HUDEP-2 (cell line): ENCODE measurements at regions not wholly inside any gene's neighbourhood (a gene's known extent, or its start where the extent isn't known, plus 50 kb on each side); places are given as distances from the start of the nearest gene placed in this dataset.
"Not testable (repeated sequence)": the region's sequence is repeated elsewhere in the genome, so short reads cannot be mapped to it uniquely, and the experiment has no call there.

ENCODE experiments used
- DNase-seq, 76 experiments: peaks; one replicate each; lab custom pipeline; 2025; ENCODE audit not compliant: unreplicated experiment in 76 of 76; lab: John Stamatoyannopoulos, UW

GRCh38 chr2:132068407-132068806 is 93.3 kb downstream of the ANKRD30BL start:
- DNase-seq, result not testable (repeated sequence)

DNA sequence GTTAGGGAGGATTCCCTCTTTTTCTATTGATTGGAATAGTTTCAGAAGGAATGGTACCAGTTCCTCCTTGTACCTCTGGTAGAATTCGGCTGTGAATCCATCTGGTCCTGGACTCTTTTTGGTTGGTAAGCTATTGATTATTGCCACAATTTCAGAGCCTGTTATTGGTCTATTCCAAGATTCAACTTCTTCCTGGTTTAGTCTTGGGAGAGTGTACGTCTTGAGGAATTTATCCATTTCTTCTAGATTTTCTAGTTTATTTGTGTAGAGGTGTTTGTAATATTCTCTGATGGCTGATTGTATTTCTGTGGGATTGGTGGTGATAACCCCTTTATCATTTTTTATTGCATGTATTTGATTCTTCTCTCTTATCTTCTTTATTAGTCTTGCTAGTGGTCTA is 96.4 kb downstream of the ANKRD30BL start:
- not testable (repeated sequence) for DNase-seq

- not testable (repeated sequence) for DNase-seq
Measured at GRCh38 chr2:132039609-132040236, 122.0 kb downstream of the ANKRD30BL start.

GRCh38 chr2:132038883-132039235 is 122.9 kb downstream of the ANKRD30BL start:
- DNase-seq, result not testable (repeated sequence)

DNA sequence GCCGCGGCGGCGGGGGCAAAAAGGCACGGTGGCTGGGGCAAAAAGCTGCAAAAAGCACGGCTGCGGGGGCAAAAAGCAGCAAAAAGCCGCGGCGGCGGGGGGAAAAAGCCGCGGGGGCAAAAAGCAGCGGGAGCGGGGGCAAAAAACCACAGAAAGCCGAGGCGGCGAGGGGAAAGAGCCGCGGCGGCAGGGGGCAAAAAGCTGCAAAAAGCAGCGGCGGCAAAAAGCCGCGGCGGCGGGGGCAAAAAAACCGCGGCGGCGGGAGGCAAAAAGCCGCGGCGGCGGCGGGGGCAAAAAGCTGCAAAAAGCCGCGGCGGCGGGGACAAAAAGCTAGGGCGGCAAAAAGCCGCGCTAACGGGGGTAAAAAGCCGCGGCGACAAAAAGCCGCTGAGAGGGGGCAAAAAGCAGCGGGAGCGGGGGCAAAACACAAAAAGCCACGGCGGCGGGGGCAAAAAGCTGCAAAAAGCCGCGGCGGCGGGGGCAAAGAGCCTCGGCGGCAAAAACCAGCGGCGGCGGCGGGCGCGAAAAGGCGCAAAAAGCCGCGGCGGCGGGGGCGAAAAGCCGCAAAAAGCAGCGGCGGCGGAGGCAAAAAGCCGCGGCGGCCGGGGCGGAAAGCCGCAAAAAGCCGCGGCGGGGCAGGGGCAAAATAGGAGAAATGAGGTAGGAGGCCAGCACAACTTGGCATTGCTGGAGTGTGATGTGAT is 123.4 kb downstream of the ANKRD30BL start:
- DNase-seq, result no peak

- DNase-seq, result peak in 2 of 76 experiments; percentile 1 to 5
Measured at GRCh38 chr2:132037527-132038178, 124.1 kb downstream of the ANKRD30BL start.

- DNase-seq, result no peak
Measured at GRCh38 chr2:132034646-132035045, 127.1 kb downstream of the ANKRD30BL start.

- no peak for DNase-seq
Measured at GRCh38 chr2:132033949-132034348, 127.8 kb downstream of the ANKRD30BL start.

DNA sequence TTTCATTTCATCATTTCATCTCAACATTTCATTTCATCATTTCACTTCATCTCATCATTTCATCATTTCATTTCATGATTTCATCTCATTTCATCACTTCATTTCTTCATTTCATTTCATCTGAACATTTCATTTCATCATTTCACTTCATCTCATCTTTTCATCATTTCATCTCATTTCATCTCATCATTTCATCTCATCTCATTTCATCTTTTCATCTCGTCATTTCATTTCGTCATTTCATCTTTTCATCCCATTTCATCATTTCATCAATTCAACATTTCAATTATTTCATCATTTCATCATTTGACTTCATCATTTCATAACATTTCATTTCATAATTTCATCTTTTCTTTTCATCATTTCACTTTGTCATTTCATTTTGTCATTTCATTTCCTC is 128.4 kb downstream of the ANKRD30BL start:
- DNase-seq, result no peak

DNA sequence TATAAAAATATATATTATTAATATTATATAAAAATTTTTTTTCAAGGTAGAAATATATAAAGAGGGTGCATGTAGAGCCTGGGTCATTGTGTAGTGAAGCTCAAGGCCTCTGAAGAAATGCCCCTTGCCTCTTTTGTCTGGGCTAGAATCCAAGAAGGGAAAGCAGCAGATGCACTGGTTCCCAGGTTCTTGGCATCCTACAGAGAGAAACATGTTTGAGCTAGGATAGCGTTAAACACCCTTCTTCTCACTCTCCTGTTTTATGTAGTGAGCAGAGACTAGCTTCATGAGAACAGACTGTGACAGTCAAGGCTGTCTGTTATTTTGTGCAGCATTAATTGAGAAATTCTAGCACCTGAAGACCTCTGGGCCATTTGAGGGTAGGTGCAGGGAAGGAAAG is 149.7 kb downstream of the ANKRD30BL start:
- not testable (repeated sequence) for DNase-seq

DNA sequence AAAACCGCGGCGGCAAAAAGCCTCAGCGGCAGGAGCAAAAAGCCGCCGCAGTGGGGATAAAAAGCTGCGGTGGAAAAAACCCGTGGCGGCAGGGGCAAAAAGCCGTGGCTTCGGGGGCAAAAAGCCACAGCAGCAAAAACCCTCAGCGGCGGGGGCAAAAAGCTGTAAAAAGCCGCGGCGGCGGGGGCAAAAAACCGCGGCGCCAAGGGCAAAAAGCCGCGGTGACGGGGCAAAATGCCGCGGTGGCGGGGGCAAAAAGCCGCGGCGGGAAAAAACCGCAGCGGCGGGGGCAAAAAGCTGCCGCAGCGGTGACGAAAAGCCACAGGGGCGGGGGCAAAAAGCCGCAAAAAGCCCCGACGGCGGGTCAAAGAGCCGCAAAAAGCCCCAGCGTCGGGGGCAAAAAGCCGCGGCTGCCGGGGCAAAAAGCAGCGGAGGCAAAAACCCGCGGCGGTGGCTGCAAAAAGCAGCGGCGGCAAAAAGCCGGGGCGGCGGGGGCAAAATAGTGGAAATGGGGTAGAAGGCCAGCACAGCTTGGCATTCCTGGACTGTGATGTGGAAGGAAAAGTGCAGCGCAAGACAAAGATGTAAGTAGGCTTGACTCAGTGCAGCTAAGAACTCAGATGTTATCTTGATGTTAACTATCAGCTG is 151.8 kb downstream of the ANKRD30BL start:
- DNase-seq, result no peak

DNA sequence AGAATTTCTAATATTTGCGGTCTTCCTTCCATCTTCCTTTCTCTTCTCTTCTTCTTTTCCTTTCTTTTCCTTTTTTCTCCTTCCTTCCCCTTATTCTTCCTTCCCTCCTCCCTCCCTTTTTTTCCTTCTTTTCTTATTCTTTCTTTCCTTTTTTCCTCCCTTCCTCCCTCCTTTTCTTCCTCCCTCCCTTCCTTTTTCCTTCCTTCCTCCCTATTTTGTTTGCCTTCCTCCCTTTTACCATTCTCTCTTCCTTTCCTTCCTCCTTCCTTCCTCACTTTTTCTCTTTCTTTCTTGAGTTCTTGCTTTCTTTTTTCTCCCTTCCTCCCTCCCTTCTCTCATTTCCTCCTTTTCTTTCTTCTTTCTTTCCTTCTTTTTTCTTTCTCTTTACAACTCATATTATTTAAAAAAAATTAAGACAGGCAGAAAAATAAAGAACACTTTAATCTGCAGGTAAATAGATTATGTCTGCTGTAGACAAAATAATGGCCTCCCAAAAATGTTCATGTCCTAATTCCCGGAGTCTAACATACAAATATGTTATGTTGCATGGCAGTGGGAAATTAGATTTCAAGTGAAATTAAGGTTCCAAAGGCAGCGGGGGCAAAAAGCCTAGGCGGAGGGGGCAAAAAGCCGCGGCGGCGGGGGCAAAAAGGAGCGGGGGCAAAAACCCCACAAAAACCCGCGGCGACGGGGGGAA is 152.4 kb downstream of the ANKRD30BL start:
- no peak for DNase-seq

GRCh38 chr2:131990751-131991150 is 171.0 kb downstream of the ANKRD30BL start:
- not testable (repeated sequence) for DNase-seq

- DNase-seq, result not testable (repeated sequence)
Measured at GRCh38 chr2:131966671-131967070, 195.1 kb downstream of the ANKRD30BL start.

DNA sequence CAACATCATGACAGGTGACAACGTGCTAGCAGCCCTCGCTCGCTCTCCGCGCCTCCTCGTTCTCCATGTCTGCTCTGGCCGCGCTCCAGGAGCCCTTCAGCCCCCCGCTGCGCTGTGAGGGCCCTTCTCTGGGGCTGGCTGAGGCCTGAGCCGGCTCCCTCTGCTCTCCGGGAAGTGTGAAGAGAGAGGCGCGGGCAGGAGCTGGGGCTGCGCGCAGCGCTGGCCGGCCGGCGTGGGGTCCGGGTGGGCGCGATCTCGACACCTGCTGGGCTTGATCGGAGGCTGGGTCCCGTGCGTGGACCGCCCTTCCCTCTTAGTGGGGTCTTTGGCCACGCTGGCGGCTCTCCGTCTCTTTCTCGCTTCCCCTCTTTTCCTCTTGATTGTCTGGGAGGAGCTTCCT is 195.5 kb downstream of the ANKRD30BL start:
- DNase-seq, result no peak

- DNase-seq, result not testable (repeated sequence)
Measured at GRCh38 chr2:131958019-131958609, 203.6 kb downstream of the ANKRD30BL start.

DNA sequence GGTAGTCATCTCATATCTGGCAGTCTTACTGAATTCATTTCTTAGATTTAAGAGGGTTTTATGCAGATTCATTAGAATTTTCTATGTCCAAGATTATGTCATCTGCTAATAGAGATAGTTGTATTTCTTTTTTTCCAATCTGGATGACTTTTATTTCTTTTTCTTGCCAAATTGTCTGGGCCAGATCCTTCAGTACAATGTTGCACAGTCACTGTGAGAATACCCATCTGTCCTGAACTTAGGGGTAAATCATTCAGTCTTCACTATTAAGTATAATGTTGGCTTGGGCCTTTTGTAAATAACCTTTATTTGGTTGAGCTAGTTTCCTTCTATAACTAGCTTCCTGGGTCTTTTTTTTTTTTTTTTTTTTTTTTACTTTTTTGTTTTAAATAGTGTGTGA is 213.1 kb downstream of the ANKRD30BL start:
- DNase-seq, result not testable (repeated sequence)

DNA sequence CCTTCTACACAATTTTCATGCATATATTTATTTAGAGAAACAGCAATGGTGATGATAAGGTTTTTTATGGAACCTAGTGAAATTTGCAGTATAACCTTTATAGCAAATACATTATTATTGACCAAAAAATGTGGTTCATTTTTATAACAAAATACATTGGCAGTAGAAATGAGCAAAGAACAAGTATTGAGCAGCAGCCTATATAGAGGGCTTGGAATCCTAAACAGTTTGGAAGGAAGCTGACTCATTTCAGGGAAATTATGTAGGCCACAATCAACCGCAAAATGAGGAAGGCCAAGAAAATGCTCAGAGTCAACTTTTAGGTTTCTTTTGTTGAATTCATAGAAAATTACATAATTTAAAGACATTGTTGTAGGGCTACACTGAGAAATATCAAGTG is 238.5 kb downstream of the ANKRD30BL start:
- DNase-seq, result not testable (repeated sequence)

DNA sequence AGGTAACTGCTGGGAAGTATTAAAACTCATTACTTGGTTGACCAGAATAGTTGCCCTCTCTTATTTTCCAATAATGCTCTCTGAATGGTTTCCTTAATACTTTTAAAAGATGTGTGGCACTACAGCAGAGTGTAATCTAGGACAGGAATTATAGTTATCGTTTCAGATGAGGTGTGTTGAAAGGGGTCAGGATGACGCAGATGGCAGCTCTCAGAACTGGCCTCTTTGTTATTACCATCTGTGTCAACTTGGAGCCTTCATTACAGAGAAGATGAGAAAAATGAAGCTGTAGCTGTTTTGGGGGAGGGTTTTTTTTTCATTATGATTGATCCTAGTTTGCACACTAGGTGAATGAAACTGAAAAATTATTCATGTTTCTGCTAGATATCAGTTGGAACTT is 238.9 kb downstream of the ANKRD30BL start:
- DNase-seq, result not testable (repeated sequence)
